ENCODE measurements at regions not wholly inside any gene's neighbourhood (a gene's known extent, or its start where the extent isn't known, plus 50 kb on each side); places are given as distances from the start of the nearest gene placed in this dataset.

DNA sequence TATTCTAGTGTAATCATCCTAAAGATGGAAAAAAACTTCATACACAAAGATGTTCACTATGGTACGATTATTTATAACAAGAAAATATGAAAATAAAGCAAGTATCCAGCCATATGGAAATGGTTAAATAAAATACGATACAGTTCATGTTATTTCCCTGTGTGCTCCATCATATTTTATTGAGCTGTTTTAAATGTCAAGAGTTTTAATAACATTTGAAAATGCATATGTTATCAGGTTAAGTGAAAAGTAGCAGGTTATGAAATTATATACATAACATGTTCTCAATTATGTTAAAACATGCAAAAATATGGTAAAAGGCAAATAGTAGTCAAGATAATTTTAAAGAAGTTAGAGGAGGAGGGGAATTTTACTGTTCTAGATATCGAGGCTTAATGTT is 192.0 kb downstream of the HNRNPD start:
- H3K27ac ChIP-seq (ENCODE audit: low read length), result no peak overlapping the region
- no peak overlapping the region for H3K9ac ChIP-seq (ENCODE audit: low read length in 2 of 2)
- no peaks in the 10 kb centered on the region for H3K4me1 ChIP-seq (ENCODE audit: control insufficient read depth, insufficient read depth, low read length)
- no peaks in the 10 kb centered on the region for H3K36me3 ChIP-seq (ENCODE audit: control insufficient read depth in 2 of 2, insufficient read depth in 2 of 2, low read length in 2 of 2)
- no peaks in the 10 kb centered on the region for H3K27me3 ChIP-seq (ENCODE audit: control insufficient read depth in 1 of 2, insufficient read depth in 2 of 2, low read length in 2 of 2)
- H3K4me3 ChIP-seq (ENCODE audit: low read length in 2 of 2), result no peak overlapping the region
- no peaks in the 10 kb centered on the region for H3K9me3 ChIP-seq (ENCODE audit: control insufficient read depth in 2 of 2, low read length in 2 of 2)

DNA sequence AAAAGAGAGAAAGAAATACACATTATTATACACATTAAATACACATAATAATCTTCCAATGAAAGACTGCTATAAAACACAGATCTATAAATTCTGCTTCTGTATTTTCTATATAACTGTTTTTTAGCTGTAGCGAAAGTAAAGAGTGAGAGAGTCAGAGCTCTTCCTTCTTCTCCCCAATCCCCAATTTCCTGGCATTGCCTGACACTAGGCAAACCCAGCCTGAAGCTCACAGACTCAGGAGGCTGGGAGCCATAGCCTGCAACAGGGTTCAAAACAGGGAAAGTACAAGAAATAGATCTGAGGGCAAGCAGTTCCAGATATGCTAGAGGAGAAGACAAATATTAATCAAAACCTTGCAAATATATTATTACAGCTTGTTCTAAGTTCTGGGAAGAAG is 201.6 kb downstream of the HNRNPD start:
- H3K27me3 ChIP-seq (ENCODE audit: control insufficient read depth in 1 of 2, insufficient read depth in 2 of 2, low read length in 2 of 2), result no peaks in the 10 kb centered on the region
- no peaks in the 10 kb centered on the region for H3K4me1 ChIP-seq (ENCODE audit: control insufficient read depth, insufficient read depth, low read length)
- H3K9me3 ChIP-seq (ENCODE audit: control insufficient read depth in 2 of 2, low read length in 2 of 2), result peaks cover 3% of the 10 kb centered on the region in 2 donors
- no peak overlapping the region for H3K4me3 ChIP-seq (ENCODE audit: low read length in 2 of 2)
- no peak overlapping the region for H3K9ac ChIP-seq (ENCODE audit: low read length in 2 of 2)
- no peaks in the 10 kb centered on the region for H3K36me3 ChIP-seq (ENCODE audit: control insufficient read depth in 2 of 2, insufficient read depth in 2 of 2, low read length in 2 of 2)
- no peak overlapping the region for H3K27ac ChIP-seq (ENCODE audit: low read length)

DNA sequence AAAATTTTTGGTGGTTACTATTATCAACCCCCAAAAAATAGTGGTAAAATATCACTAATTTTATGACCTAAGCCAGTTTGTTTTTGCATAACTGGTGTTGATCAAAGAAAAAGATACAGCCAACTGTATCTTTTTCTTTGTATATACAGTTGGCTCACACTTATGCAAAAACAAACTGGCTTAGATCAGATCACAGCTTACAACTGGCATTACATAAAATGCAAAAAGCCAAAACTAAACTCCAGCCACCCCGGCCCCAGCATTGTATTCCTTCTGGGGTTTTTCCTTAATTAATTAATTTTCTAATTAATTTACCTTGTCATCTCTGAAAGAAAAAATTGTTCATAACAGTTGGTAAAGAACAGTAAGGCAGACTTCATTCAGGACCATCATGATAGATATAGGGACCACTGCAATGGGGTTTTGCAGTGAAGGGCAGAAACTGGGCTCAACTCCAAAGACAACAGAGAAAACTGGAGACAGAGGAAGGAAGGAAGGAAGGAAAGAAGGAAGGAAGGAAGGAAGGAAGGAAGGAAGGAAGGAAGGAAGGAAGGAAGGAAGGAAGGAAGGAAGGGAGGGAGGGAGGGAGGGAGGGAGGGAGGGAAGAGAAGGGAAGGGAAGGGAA is 202.1 kb downstream of the HNRNPD start:
- no peak overlapping the region for H3K4me3 ChIP-seq (ENCODE audit: low read length in 2 of 2)
- H3K4me1 ChIP-seq (ENCODE audit: control insufficient read depth, insufficient read depth, low read length), result no peaks in the 10 kb centered on the region
- H3K27me3 ChIP-seq (ENCODE audit: control insufficient read depth in 1 of 2, insufficient read depth in 2 of 2, low read length in 2 of 2), result no peaks in the 10 kb centered on the region

DNA sequence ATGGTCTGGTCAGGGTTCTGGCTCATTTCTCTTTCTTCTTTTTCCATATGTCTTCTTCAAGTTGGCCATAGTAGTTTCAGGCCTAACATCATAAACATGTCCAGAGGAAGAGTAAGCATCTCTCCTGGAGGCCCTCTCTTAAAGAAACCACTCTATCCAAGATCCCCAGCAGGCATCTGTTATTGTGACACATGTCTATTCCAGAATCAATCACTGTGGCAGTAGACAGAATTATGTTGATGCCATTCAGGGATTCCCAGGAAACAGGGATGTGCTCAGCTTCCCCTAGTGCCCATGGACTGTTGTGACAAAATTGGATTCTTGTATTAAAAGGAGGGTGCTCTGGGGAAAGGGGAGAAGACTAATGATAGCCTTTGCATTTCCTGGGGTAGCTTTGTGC is 224.0 kb downstream of the HNRNPD start:
- no peaks in the 10 kb centered on the region for H3K4me1 ChIP-seq (ENCODE audit: control insufficient read depth, insufficient read depth, low read length)
- H3K4me3 ChIP-seq (ENCODE audit: low read length in 2 of 2), result no peak overlapping the region

More for the DNA sequence above, 202.1 kb downstream of the HNRNPD start:
- no peaks in the 10 kb centered on the region for H3K36me3 ChIP-seq (ENCODE audit: control insufficient read depth in 2 of 2, insufficient read depth in 2 of 2, low read length in 2 of 2)
- H3K27ac ChIP-seq (ENCODE audit: low read length), result no peak overlapping the region
- peaks cover 3% of the 10 kb centered on the region in 2 donors for H3K9me3 ChIP-seq (ENCODE audit: control insufficient read depth in 2 of 2, low read length in 2 of 2)
- no peak overlapping the region for H3K9ac ChIP-seq (ENCODE audit: low read length in 2 of 2)

DNA sequence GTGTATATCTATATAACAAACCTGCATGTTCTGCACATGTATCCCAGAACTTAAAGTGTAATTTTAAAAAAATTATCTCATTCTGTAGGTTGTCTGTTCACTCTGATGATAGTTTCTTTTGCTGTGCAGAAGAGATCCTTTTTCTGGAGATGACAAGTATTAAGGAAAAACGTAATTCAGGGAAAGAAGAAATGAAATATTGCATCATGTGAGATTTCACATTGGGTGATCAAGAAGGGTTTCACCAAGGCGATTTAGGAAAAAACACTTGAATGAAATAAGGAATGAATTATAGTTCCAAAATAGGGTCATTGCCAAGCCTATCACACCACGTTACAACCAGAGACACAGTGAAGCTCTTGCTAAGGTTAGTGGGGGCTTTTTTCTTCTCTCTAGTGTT is 227.9 kb downstream of the HNRNPD start:
- H3K9me3 ChIP-seq (ENCODE audit: control insufficient read depth in 2 of 2, low read length in 2 of 2), result no peaks in the 10 kb centered on the region
- H3K36me3 ChIP-seq (ENCODE audit: control insufficient read depth in 2 of 2, insufficient read depth in 2 of 2, low read length in 2 of 2), result no peaks in the 10 kb centered on the region
- H3K27ac ChIP-seq (ENCODE audit: low read length), result no peak overlapping the region
- H3K27me3 ChIP-seq (ENCODE audit: control insufficient read depth in 1 of 2, insufficient read depth in 2 of 2, low read length in 2 of 2), result no peaks in the 10 kb centered on the region
- H3K9ac ChIP-seq (ENCODE audit: low read length in 2 of 2), result no peak overlapping the region
- H3K4me1 ChIP-seq (ENCODE audit: control insufficient read depth, insufficient read depth, low read length), result no peaks in the 10 kb centered on the region
- H3K4me3 ChIP-seq (ENCODE audit: low read length in 2 of 2), result no peak overlapping the region

More for the DNA sequence above, 224.0 kb downstream of the HNRNPD start:
- Histone ChIP-seq H3K27ac (ENCODE audit: low read length) (no peak overlapping the region), H3K27me3 (ENCODE audit: control insufficient read depth in 1 of 2, insufficient read depth in 2 of 2, low read length in 2 of 2) (no peaks in the 10 kb centered on the region), H3K9me3 (ENCODE audit: control insufficient read depth in 2 of 2, low read length in 2 of 2) (no peaks in the 10 kb centered on the region), H3K36me3 (ENCODE audit: control insufficient read depth in 2 of 2, insufficient read depth in 2 of 2, low read length in 2 of 2) (no peaks in the 10 kb centered on the region), H3K9ac (ENCODE audit: low read length in 2 of 2) (no peak overlapping the region)

DNA sequence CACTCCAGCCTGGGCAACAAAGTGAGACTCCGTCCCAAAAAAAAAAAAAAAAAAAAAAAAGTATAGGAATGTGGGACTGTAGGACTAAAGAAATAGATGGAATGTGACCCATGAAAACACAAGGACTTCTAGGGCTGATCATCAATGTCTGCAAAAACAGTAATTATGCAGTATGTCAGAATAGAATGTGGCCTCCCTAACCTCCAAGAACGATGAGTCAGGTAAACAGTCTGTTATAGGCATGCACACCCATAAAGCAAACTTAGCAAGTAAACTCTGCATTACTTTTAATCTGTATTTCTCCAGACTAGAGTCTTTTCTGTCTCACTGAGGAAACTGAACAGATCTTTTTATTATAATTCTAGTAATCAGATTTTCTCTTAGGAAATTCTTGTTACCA is 233.4 kb downstream of the HNRNPD start:
- no peak overlapping the region for H3K27ac ChIP-seq (ENCODE audit: low read length)

DNA sequence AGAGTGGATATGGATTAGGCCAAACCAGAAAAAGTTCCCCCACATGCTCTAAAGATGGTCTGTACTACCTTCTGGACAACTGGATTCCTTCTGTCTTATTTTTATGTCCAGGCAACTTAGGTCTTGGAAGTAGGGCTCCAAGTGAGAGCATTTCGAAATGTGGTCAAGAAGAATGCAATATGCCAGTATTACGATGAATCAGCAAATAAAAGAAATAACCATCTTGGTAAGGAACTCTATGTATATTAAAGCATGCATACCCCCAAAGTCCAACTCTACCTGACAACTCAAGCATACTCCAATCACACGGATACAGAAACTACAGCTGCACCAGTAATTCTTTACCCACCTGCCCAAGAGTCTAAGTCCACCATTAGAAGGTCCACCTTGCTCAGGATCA is 234.5 kb downstream of the HNRNPD start:
- H3K36me3 ChIP-seq (ENCODE audit: control insufficient read depth in 2 of 2, insufficient read depth in 2 of 2, low read length in 2 of 2), result no peaks in the 10 kb centered on the region
- H3K9ac ChIP-seq (ENCODE audit: low read length in 2 of 2), result no peak overlapping the region
- H3K9me3 ChIP-seq (ENCODE audit: control insufficient read depth in 2 of 2, low read length in 2 of 2), result no peaks in the 10 kb centered on the region
- no peak overlapping the region for H3K4me3 ChIP-seq (ENCODE audit: low read length in 2 of 2)
- no peaks in the 10 kb centered on the region for H3K27me3 ChIP-seq (ENCODE audit: control insufficient read depth in 1 of 2, insufficient read depth in 2 of 2, low read length in 2 of 2)
- H3K27ac ChIP-seq (ENCODE audit: low read length), result no peak overlapping the region
- no peaks in the 10 kb centered on the region for H3K4me1 ChIP-seq (ENCODE audit: control insufficient read depth, insufficient read depth, low read length)

More for the DNA sequence above, 233.4 kb downstream of the HNRNPD start:
- H3K9me3 ChIP-seq (ENCODE audit: control insufficient read depth in 2 of 2, low read length in 2 of 2), result no peaks in the 10 kb centered on the region
- H3K36me3 ChIP-seq (ENCODE audit: control insufficient read depth in 2 of 2, insufficient read depth in 2 of 2, low read length in 2 of 2), result no peaks in the 10 kb centered on the region
- H3K9ac ChIP-seq (ENCODE audit: low read length in 2 of 2), result no peak overlapping the region
- H3K4me1 ChIP-seq (ENCODE audit: control insufficient read depth, insufficient read depth, low read length), result no peaks in the 10 kb centered on the region
- H3K4me3 ChIP-seq (ENCODE audit: low read length in 2 of 2), result no peak overlapping the region
- H3K27me3 ChIP-seq (ENCODE audit: control insufficient read depth in 1 of 2, insufficient read depth in 2 of 2, low read length in 2 of 2), result no peaks in the 10 kb centered on the region

DNA sequence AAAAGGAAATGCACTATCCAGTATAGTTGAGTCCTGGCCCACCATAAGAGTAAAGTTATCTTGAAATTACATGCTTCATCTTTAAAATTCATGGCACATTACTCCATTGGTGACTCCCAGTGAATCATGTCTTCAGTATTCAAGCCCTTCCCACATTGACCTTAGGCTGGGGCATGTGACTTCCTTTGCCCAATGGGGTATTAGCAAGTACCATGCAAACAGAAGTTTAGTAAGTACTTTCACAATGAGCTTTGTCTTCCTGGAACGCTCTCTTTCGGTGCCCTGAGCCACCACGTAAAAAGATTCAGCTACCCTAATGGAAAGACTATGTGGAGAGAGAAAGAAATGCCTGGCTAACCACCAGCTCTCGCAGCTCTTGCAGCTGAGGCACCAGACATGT is 235.4 kb downstream of the HNRNPD start:
- no peaks in the 10 kb centered on the region for H3K36me3 ChIP-seq (ENCODE audit: control insufficient read depth in 2 of 2, insufficient read depth in 2 of 2, low read length in 2 of 2)
- H3K27ac ChIP-seq (ENCODE audit: low read length), result no peak overlapping the region
- H3K9ac ChIP-seq (ENCODE audit: low read length in 2 of 2), result no peak overlapping the region
- no peaks in the 10 kb centered on the region for H3K9me3 ChIP-seq (ENCODE audit: control insufficient read depth in 2 of 2, low read length in 2 of 2)
- H3K4me3 ChIP-seq (ENCODE audit: low read length in 2 of 2), result no peak overlapping the region
- no peaks in the 10 kb centered on the region for H3K4me1 ChIP-seq (ENCODE audit: control insufficient read depth, insufficient read depth, low read length)
- H3K27me3 ChIP-seq (ENCODE audit: control insufficient read depth in 1 of 2, insufficient read depth in 2 of 2, low read length in 2 of 2), result no peaks in the 10 kb centered on the region

DNA sequence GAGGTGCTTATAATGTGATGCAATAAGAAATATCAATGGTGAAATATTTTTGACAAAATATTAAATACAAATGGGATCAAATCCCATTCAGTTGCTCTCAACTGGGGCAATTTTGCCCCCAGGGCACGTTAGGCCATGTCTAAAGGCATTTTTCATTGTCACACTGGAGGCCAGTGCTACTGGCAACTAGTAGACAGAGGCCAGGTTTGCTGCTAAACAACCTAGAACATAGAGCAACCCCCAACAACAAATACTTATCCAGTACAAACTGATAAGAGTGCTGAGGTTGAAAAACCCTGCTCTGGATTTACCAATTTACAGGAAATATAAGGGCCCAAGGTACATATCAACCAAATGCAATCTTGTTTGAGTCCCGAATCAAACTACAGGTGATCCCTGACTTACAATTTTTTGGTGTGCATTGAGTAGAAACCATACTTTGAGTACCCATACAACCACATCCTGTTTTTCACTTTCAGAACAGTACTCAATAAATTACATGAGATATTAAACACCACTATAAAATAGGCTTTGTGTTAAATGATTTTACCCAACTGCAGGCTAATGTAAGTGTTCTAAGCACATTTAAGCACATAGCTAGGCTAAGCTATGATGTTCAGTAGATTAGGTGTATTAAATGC is 237.5 kb downstream of the HNRNPD start:
- Histone ChIP-seq H3K4me1 (ENCODE audit: control insufficient read depth, insufficient read depth, low read length) (no peaks in the 10 kb centered on the region), H3K27me3 (ENCODE audit: control insufficient read depth in 1 of 2, insufficient read depth in 2 of 2, low read length in 2 of 2) (no peaks in the 10 kb centered on the region), H3K9me3 (ENCODE audit: control insufficient read depth in 2 of 2, low read length in 2 of 2) (no peaks in the 10 kb centered on the region), H3K4me3 (ENCODE audit: low read length in 2 of 2) (no peak overlapping the region), H3K27ac (ENCODE audit: low read length) (no peak overlapping the region), H3K36me3 (ENCODE audit: control insufficient read depth in 2 of 2, insufficient read depth in 2 of 2, low read length in 2 of 2) (no peaks in the 10 kb centered on the region), H3K9ac (ENCODE audit: low read length in 2 of 2) (no peak overlapping the region)

DNA sequence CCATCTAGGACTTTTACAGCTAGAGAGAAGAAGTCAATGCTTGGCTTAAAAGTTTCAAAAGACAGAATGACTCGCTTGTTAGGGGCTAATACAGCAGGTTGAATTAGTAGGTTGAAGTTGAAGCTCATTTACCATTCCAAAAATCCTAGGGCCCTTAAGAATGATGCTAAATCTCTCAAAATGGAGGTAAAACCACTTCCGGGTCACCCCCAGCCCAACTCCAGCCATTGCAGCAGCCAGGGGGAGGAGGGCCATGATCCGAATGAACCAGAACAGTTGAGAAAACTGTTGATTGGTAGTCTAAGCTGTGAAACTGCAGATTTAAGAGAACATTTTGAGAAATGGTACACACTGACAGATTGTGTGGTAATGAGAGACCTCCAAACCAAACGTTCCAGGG is 245.4 kb downstream of the HNRNPD start:
- Histone ChIP-seq H3K27ac (ENCODE audit: low read length) (no peak overlapping the region), H3K9me3 (ENCODE audit: control insufficient read depth in 2 of 2, low read length in 2 of 2) (no peaks in the 10 kb centered on the region), H3K4me1 (ENCODE audit: control insufficient read depth, insufficient read depth, low read length) (no peaks in the 10 kb centered on the region), H3K36me3 (ENCODE audit: control insufficient read depth in 2 of 2, insufficient read depth in 2 of 2, low read length in 2 of 2) (no peaks in the 10 kb centered on the region), H3K4me3 (ENCODE audit: low read length in 2 of 2) (no peak overlapping the region), H3K27me3 (ENCODE audit: control insufficient read depth in 1 of 2, insufficient read depth in 2 of 2, low read length in 2 of 2) (no peaks in the 10 kb centered on the region), H3K9ac (ENCODE audit: low read length in 2 of 2) (no peak overlapping the region)

DNA sequence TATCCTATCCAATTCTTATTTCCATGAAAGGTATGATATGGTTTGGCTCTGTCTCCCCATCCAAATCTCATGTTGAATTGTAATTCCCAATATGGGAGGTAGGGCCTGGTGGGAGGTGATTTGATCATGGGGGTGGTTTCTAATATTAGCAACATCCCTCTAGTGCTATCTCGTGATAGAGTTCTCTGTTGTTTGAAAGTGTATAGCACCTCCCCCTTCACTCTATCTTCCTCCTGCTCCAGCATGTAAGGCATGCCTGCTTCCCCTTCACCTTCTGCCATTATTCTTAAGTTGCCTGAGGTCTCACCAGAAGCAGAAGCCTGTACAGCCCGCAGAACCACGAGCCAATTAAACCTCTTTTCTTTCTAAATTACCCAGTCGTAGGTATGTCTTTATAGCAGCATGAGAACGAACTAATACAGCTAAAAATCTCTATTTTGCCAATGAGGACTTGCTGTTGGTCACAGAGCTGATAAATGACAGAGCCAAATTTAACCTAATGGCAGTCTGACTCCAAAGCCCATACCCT is 247.2 kb downstream of the HNRNPD start:
- H3K9me3 ChIP-seq (ENCODE audit: control insufficient read depth in 2 of 2, low read length in 2 of 2), result no peaks in the 10 kb centered on the region
- no peaks in the 10 kb centered on the region for H3K36me3 ChIP-seq (ENCODE audit: control insufficient read depth in 2 of 2, insufficient read depth in 2 of 2, low read length in 2 of 2)
- H3K4me1 ChIP-seq (ENCODE audit: control insufficient read depth, insufficient read depth, low read length), result no peaks in the 10 kb centered on the region
- no peaks in the 10 kb centered on the region for H3K27me3 ChIP-seq (ENCODE audit: control insufficient read depth in 1 of 2, insufficient read depth in 2 of 2, low read length in 2 of 2)
- no peak overlapping the region for H3K27ac ChIP-seq (ENCODE audit: low read length)
- H3K9ac ChIP-seq (ENCODE audit: low read length in 2 of 2), result no peak overlapping the region
- H3K4me3 ChIP-seq (ENCODE audit: low read length in 2 of 2), result no peak overlapping the region

Data from stomach smooth muscle (tissue), 2 donors.